HepG2 (cell line): ENCODE measurements at regions not wholly inside any gene's neighbourhood (a gene's known extent, or its start where the extent isn't known, plus 50 kb on each side); places are given as distances from the start of the nearest gene placed in this dataset.

ENCODE experiments used
- ARNTL ChIP-seq: sonication (generic); formaldehyde crosslinking; IDR thresholded peaks from 2 replicates; pipeline ENCODE4 v1.4.0; 2020; ENCODE audit warnings: mild to moderate bottlenecking, missing genetic modification reagents
- GABPB1 ChIP-seq: IDR thresholded peaks from 2 replicates; pipeline ENCODE4 v1.6.1; 2016; ENCODE audit warnings: mild to moderate bottlenecking, missing genetic modification reagents, moderate library complexity, missing compliant biosample characterization
- IRF2 ChIP-seq: IDR thresholded peaks from 2 replicates; pipeline ENCODE4 v1.6.1; 2018; ENCODE audit warnings: missing genetic modification reagents, missing compliant biosample characterization
- KAT8 ChIP-seq: IDR thresholded peaks from 2 replicates; pipeline ENCODE4 v1.6.1; 2016; ENCODE audit warnings: missing genetic modification reagents, missing compliant biosample characterization
- MAFF ChIP-seq: IDR thresholded peaks from 2 replicates; pipeline ENCODE4 v1.6.1; 2011; ENCODE audit warnings: low read depth, low read length, improper control_type of control experiment
- SRSF1 ChIP-seq: fragments of 200-400 bp; formaldehyde crosslinking; optimal IDR thresholded peaks from 2 replicates; pipeline ENCODE3; 2017; ENCODE audit warnings: mild to moderate bottlenecking, low read depth, low read length, moderate library complexity
- ZBTB7A ChIP-seq: sonication (generic); formaldehyde crosslinking; IDR thresholded peaks from 2 replicates; pipeline ENCODE4 v1.8.0; 2022; ENCODE audit warnings: mild to moderate bottlenecking, missing genetic modification reagents
- TF ChIP-seq, protein P1 (sequence below): sonication (generic); formaldehyde crosslinking; IDR thresholded peaks from 2 replicates; pipeline ENCODE4 v1.4.0; 2020; ENCODE audit warnings: low read depth, missing genetic modification reagents
- TF ChIP-seq, protein P2 (sequence below): sonication (generic); formaldehyde crosslinking; conservative IDR thresholded peaks from 2 replicates; pipeline ENCODE4 v1.8.0; 2022; ENCODE audit warnings: mild to moderate bottlenecking, moderate library complexity, missing genetic modification reagents

DNA sequence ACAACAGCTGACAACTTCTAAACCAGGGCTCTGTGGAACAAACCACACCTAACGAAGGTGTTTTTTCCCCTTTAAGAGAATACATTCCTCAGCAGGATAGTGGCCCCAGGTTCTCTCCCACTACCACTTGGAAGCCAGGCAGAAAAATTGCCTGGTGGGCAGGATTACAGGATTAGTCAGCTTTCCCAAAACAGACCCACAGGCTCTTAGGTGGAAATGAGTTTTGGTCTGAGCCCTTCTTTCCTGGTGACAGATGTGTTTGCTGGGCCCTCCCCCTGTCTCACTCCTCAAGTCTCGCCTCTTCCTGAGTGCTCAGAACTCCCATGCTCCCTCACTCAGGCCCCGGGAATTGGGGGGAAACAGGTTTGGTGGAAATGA, 139.4 kb upstream of the HAAO start (continued):
- TF ChIP-seq, protein P1, sequence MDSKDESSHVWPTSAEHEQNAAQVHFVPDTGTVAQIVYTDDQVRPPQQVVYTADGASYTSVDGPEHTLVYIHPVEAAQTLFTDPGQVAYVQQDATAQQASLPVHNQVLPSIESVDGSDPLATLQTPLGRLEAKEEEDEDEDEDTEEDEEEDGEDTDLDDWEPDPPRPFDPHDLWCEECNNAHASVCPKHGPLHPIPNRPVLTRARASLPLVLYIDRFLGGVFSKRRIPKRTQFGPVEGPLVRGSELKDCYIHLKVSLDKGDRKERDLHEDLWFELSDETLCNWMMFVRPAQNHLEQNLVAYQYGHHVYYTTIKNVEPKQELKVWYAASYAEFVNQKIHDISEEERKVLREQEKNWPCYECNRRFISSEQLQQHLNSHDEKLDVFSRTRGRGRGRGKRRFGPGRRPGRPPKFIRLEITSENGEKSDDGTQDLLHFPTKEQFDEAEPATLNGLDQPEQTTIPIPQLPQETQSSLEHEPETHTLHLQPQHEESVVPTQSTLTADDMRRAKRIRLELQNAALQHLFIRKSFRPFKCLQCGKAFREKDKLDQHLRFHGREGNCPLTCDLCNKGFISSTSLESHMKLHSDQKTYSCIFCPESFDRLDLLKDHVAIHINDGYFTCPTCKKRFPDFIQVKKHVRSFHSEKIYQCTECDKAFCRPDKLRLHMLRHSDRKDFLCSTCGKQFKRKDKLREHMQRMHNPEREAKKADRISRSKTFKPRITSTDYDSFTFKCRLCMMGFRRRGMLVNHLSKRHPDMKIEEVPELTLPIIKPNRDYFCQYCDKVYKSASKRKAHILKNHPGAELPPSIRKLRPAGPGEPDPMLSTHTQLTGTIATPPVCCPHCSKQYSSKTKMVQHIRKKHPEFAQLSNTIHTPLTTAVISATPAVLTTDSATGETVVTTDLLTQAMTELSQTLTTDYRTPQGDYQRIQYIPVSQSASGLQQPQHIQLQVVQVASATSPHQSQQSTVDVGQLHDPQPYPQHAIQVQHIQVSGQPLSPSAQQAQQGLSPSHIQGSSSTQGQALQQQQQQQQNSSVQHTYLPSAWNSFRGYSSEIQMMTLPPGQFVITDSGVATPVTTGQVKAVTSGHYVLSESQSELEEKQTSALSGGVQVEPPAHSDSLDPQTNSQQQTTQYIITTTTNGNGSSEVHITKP (CRISPR knock-in tag): peak; percentile 69
- peak; percentile 10 for TF ChIP-seq SRSF1
- TF ChIP-seq IRF2 (CRISPR knock-in tag): no peak
- 0 out of 2 replicates have a peak, but pooled peaks have one; percentile 9 for TF ChIP-seq KAT8 (CRISPR knock-in tag)
- TF ChIP-seq, protein P2, sequence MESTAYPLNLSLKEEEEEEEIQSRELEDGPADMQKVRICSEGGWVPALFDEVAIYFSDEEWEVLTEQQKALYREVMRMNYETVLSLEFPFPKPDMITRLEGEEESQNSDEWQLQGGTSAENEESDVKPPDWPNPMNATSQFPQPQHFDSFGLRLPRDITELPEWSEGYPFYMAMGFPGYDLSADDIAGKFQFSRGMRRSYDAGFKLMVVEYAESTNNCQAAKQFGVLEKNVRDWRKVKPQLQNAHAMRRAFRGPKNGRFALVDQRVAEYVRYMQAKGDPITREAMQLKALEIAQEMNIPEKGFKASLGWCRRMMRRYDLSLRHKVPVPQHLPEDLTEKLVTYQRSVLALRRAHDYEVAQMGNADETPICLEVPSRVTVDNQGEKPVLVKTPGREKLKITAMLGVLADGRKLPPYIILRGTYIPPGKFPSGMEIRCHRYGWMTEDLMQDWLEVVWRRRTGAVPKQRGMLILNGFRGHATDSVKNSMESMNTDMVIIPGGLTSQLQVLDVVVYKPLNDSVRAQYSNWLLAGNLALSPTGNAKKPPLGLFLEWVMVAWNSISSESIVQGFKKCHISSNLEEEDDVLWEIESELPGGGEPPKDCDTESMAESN (CRISPR knock-in tag): no peak
- 0 out of 2 replicates have a peak, but pooled peaks have one; percentile 3 for TF ChIP-seq ARNTL (CRISPR knock-in tag)
- 0 out of 2 replicates have a peak, but pooled peaks have one; percentile 16 for TF ChIP-seq MAFF
- TF ChIP-seq GABPB1: 0 out of 2 replicates have a peak, but pooled peaks have one; percentile 1
- TF ChIP-seq ZBTB7A (CRISPR knock-in tag): no peak
- TF ChIP-seq, all 625 proteins: peak for 17
